HG02610 (cell line): ENCODE measurements at regions not wholly inside any gene's neighbourhood (a gene's known extent, or its start where the extent isn't known, plus 50 kb on each side); places are given as distances from the start of the nearest gene placed in this dataset.
"Not testable (repeated sequence)": the region's sequence is repeated elsewhere in the genome, so short reads cannot be mapped to it uniquely, and the experiment has no call there.

Experiments
- ATAC-seq: cut with Tn5 transposase; IDR thresholded peaks from one replicate; pipeline ENCODE4 v1.9.1; 2021; ENCODE audit warnings: mild to moderate bottlenecking, moderate library complexity; ENCODE audit not compliant: unreplicated experiment

GRCh38 chr2:12624384-12624783 is 92.4 kb upstream of the TRIB2 start:
- no peak for ATAC-seq

GRCh38 chr2:12624905-12625598 is 91.7 kb upstream of the TRIB2 start:
- no peak for ATAC-seq

- not testable (repeated sequence) for ATAC-seq
Observed at GRCh38 chr2:12628541-12628940, 88.2 kb upstream of the TRIB2 start.

- no peak for ATAC-seq
Observed at GRCh38 chr2:12636837-12637581, 79.7 kb upstream of the TRIB2 start.

- ATAC-seq: no peak
Observed at GRCh38 chr2:12637754-12638153, 79.0 kb upstream of the TRIB2 start.

GRCh38 chr2:12641441-12641840 is 75.3 kb upstream of the TRIB2 start:
- ATAC-seq: no peak

GRCh38 chr2:12642332-12642731 is 74.4 kb upstream of the TRIB2 start:
- ATAC-seq: no peak

GRCh38 chr2:12642859-12643258 is 73.9 kb upstream of the TRIB2 start:
- no peak for ATAC-seq

GRCh38 chr2:12649602-12650400 is 66.9 kb upstream of the TRIB2 start:
- ATAC-seq: no peak

- no peak for ATAC-seq
Observed at GRCh38 chr2:12651641-12652040, 65.1 kb upstream of the TRIB2 start.

- ATAC-seq: no peak
Observed at GRCh38 chr2:12652723-12653122, 64.0 kb upstream of the TRIB2 start.

- no peak for ATAC-seq
Observed at GRCh38 chr2:12657560-12657959, 59.2 kb upstream of the TRIB2 start.

- ATAC-seq: no peak
Observed at GRCh38 chr2:12658310-12658945, 58.3 kb upstream of the TRIB2 start.

GRCh38 chr2:12661489-12661888 is 55.2 kb upstream of the TRIB2 start:
- no peak for ATAC-seq

- ATAC-seq: no peak
Observed at GRCh38 chr2:12663306-12664037, 53.3 kb upstream of the TRIB2 start.

GRCh38 chr2:12665334-12665733 is 51.4 kb upstream of the TRIB2 start:
- ATAC-seq: no peak

GRCh38 chr2:12666445-12666844 is 50.3 kb upstream of the TRIB2 start:
- ATAC-seq: no peak
